WTC11 (cell line): ENCODE measurements at regions not wholly inside any gene's neighbourhood (a gene's known extent, or its start where the extent isn't known, plus 50 kb on each side); places are given as distances from the start of the nearest gene placed in this dataset.
"Not testable (repeated sequence)": the region's sequence is repeated elsewhere in the genome, so short reads cannot be mapped to it uniquely, and the experiment has no call there.

ENCODE experiments used
- ATAC-seq: fragments of 200-7000 bp; cut with Tn5 transposase; 2 replicates; pipeline ENCODE4 v1.10.0; 2021; ENCODE audit warnings: mild to moderate bottlenecking, moderate library complexity
- CTCF ChIA-PET: fragments of 300-600 bp; sonication (Branson Sonifier 250); formaldehyde crosslinking; loops from one replicate; lab custom pipeline; 2021; ENCODE audit warnings: antibody characterized with exemption; lab: Charles Lee
- POLR2A ChIA-PET: fragments of 350-600 bp; sonication (Branson Sonifier 250); formaldehyde crosslinking; loops from one replicate; lab custom pipeline; 2021; ENCODE audit warnings: antibody characterized with exemption; lab: Charles Lee
- DNase-seq: peaks from one replicate; pipeline ENCODE4 v3.0.0; 2021; ENCODE audit warnings: low spot score
- H3K27ac Mint-ChIP-seq: 2 replicates; pipeline ENCODE4 v1.8.0; 2021; ENCODE audit warnings: mixed read lengths
- H3K27me3 Mint-ChIP-seq: 2 replicates; pipeline ENCODE4 v1.8.0; 2021; ENCODE audit warnings: low read depth, mild to moderate bottlenecking, moderate library complexity, mixed read lengths
- H3K36me3 Mint-ChIP-seq: 2 replicates; pipeline ENCODE4 v1.8.0; 2021; ENCODE audit warnings: mixed read lengths
- H3K4me1 Mint-ChIP-seq: 2 replicates; pipeline ENCODE4 v1.8.0; 2022; ENCODE audit warnings: mixed read lengths
- H3K4me3 Mint-ChIP-seq: 2 replicates; pipeline ENCODE4 v1.8.0; 2021; ENCODE audit warnings: mild to moderate bottlenecking, moderate library complexity, mixed read lengths
- H3K9me3 Mint-ChIP-seq: 2 replicates; pipeline ENCODE4 v1.8.0; 2021; ENCODE audit warnings: mixed read lengths
- AFF4 ChIP-seq: sonication (generic); formaldehyde crosslinking; IDR thresholded peaks from 2 replicates; pipeline ENCODE4 v1.8.1; 2023; ENCODE audit warnings: mild to moderate bottlenecking, missing genetic modification reagents, borderline replicate concordance
- ATF3 ChIP-seq: sonication (generic); formaldehyde crosslinking; conservative IDR thresholded peaks from 2 replicates; pipeline ENCODE4 v1.8.1; 2022; ENCODE audit warnings: mild to moderate bottlenecking, missing genetic modification reagents
- CBFB ChIP-seq: sonication (generic); formaldehyde crosslinking; IDR thresholded peaks from 2 replicates; pipeline ENCODE4 v1.8.1; 2022; ENCODE audit warnings: mild to moderate bottlenecking, low read depth, missing genetic modification reagents
- EMX1 ChIP-seq: fragments of 250-450 bp; sonication (Bioruptor Pico); IDR thresholded peaks from 2 replicates; pipeline ENCODE4 v1.8.0; 2021; ENCODE audit warnings: mild to moderate bottlenecking
- GABPB1 ChIP-seq: sonication (generic); formaldehyde crosslinking; IDR thresholded peaks from 2 replicates; pipeline ENCODE4 v1.8.1; 2023; ENCODE audit warnings: mild to moderate bottlenecking, missing genetic modification reagents
- HMGXB4 ChIP-seq: sonication (generic); formaldehyde crosslinking; IDR thresholded peaks from 2 replicates; pipeline ENCODE4 v1.8.1; 2023; ENCODE audit warnings: mild to moderate bottlenecking, moderate library complexity, missing genetic modification reagents
- MXD4 ChIP-seq: fragments of 250-450 bp; sonication (Bioruptor Pico); IDR thresholded peaks from 2 replicates; pipeline ENCODE4 v1.8.0; 2021; ENCODE audit warnings: mild to moderate bottlenecking, moderate library complexity, borderline replicate concordance
- PRDM15 ChIP-seq: sonication (generic); formaldehyde crosslinking; IDR thresholded peaks from 2 replicates; pipeline ENCODE4 v1.8.0; 2022; ENCODE audit warnings: missing genetic modification reagents
- RELA ChIP-seq: sonication (generic); formaldehyde crosslinking; IDR thresholded peaks from 2 replicates; pipeline ENCODE4 v1.8.1; 2022; ENCODE audit warnings: missing genetic modification reagents, mild to moderate bottlenecking, borderline replicate concordance
- SMAD4 ChIP-seq: sonication (generic); formaldehyde crosslinking; IDR thresholded peaks from 2 replicates; pipeline ENCODE4 v1.8.0; 2022; ENCODE audit warnings: mild to moderate bottlenecking, missing genetic modification reagents
- SP1 ChIP-seq: sonication (generic); formaldehyde crosslinking; conservative IDR thresholded peaks from 2 replicates; pipeline ENCODE4 v1.8.1; 2022; ENCODE audit warnings: missing genetic modification reagents
- USF2 ChIP-seq: sonication (generic); formaldehyde crosslinking; IDR thresholded peaks from 2 replicates; pipeline ENCODE4 v1.8.1; 2023; ENCODE audit warnings: mild to moderate bottlenecking, missing genetic modification reagents, moderate library complexity
- ZBTB43 ChIP-seq: sonication (generic); formaldehyde crosslinking; IDR thresholded peaks from 2 replicates; pipeline ENCODE4 v1.8.1; 2023; ENCODE audit warnings: mild to moderate bottlenecking, missing genetic modification reagents

- TF ChIP-seq HMGXB4 = no peak
- TF ChIP-seq ATF3 (CRISPR knock-in tag) = no peak
- no peak for TF ChIP-seq AFF4
- no peak for TF ChIP-seq CBFB (CRISPR knock-in tag)
- TF ChIP-seq EMX1 (CRISPR knock-in tag) = no peak
- TF ChIP-seq ZBTB43 (CRISPR knock-in tag) = no peak
- no peak for TF ChIP-seq MXD4 (CRISPR knock-in tag)
- no peak for TF ChIP-seq SP1 (CRISPR knock-in tag)
- TF ChIP-seq PRDM15 (CRISPR knock-in tag) = no peak
- TF ChIP-seq SMAD4 (CRISPR knock-in tag) = no peak
- TF ChIP-seq USF2 (CRISPR knock-in tag) = no peak
- TF ChIP-seq RELA (CRISPR knock-in tag) = no peak
- no peak for TF ChIP-seq GABPB1 (CRISPR knock-in tag)
- H3K4me1 Mint-ChIP-seq = no peaks in the 10 kb centered on the region
- ATAC-seq = no peak
Measured at GRCh38 chr3:16076564-16076963, 97.9 kb upstream of the GALNT15 start.

GRCh38 chr3:16077146-16077545 lies 97.3 kb upstream of the GALNT15 start:
- CTCF ChIA-PET = interaction anchor here (0.6 to 1.1 kb wide), 2 partner anchors 103 to 555 kb away, joined by 3 read pairs; no protein-coding TSS in a partner anchor
- Mint-ChIP-seq H3K27me3 (peaks cover 16% of the 10 kb centered on the region), H3K9me3 (peaks cover 58% of the 10 kb centered on the region), H3K36me3 (peaks cover 23% of the 10 kb centered on the region)
- H3K4me1 Mint-ChIP-seq, H3K4me3 Mint-ChIP-seq, H3K27ac Mint-ChIP-seq, ATAC-seq, POLR2A ChIA-PET, DNase-seq: not testable (repeated sequence)

More at GRCh38 chr3:16076564-16076963, 97.9 kb upstream of the GALNT15 start:
- Mint-ChIP-seq H3K36me3 (peaks cover 19% of the 10 kb centered on the region), H3K9me3 (peaks cover 56% of the 10 kb centered on the region), H3K4me3 (no peak overlapping the region), H3K27me3 (peaks cover 13% of the 10 kb centered on the region), H3K27ac (no peak overlapping the region)
- CTCF ChIA-PET = interaction anchor here (1.1 kb wide), 1 partner anchor 102 kb away, joined by 3 read pairs; no protein-coding TSS in a partner anchor
- POLR2A ChIA-PET = no interaction called here
- no peak for DNase-seq

- DNase-seq, H3K27ac Mint-ChIP-seq, POLR2A ChIA-PET, H3K4me1 Mint-ChIP-seq, H3K4me3 Mint-ChIP-seq, ATAC-seq: not testable (repeated sequence)
- Mint-ChIP-seq H3K9me3 (peaks cover 64% of the 10 kb centered on the region), H3K36me3 (peaks cover 28% of the 10 kb centered on the region), H3K27me3 (peaks cover 19% of the 10 kb centered on the region)
- CTCF ChIA-PET = interaction anchor here (0.6 kb wide), 1 partner anchor 556 kb away, joined by 3 read pairs; no protein-coding TSS in a partner anchor
Measured at GRCh38 chr3:16077681-16078080, 96.8 kb upstream of the GALNT15 start.
